CD4-positive, CD25-positive, alpha-beta regulatory T cell (primary cell): ENCODE measurements at regions not wholly inside any gene's neighbourhood (a gene's known extent, or its start where the extent isn't known, plus 50 kb on each side); places are given as distances from the start of the nearest gene placed in this dataset.
"Not testable (repeated sequence)": the region's sequence is repeated elsewhere in the genome, so short reads cannot be mapped to it uniquely, and the experiment has no call there.

Experiments
- ATAC-seq, 2 donors: fragments of 150-1000 bp; cut with Tn5 transposase; one replicate each; pipeline ENCODE4 v1.10.0; 2021; ENCODE audit warnings: low read depth in 2 of 2, moderate number of reproducible peaks in 2 of 2, moderate library complexity in 1 of 2
- DNase-seq, 3 donors: peaks; one replicate each; pipeline versions ENCODE4 v3.0.0 to v3.0.0-alpha.2; 2012 to 2022; ENCODE audit warnings: mixed read lengths in 1 of 3
- H3K27ac ChIP-seq: one replicate; pipeline ENCODE4 v1.7.0; 2013; ENCODE audit warnings: mild to moderate bottlenecking, low read length; ENCODE audit not compliant: insufficient read depth, poor library complexity, severe bottlenecking
- H3K27me3 ChIP-seq: one replicate; pipeline ENCODE4 v1.7.0; 2013; ENCODE audit warnings: low read length; ENCODE audit not compliant: control insufficient read depth, insufficient read depth
- H3K36me3 ChIP-seq: one replicate; pipeline ENCODE4 v1.7.0; 2013; ENCODE audit warnings: mild to moderate bottlenecking, low read length, moderate library complexity; ENCODE audit not compliant: control insufficient read depth, insufficient read depth
- H3K4me1 ChIP-seq: 2 replicates; pipeline ENCODE4 v1.7.0; 2013; ENCODE audit warnings: mild to moderate bottlenecking, low read length; ENCODE audit not compliant: insufficient read depth, control insufficient read depth, poor library complexity, severe bottlenecking
- H3K4me3 ChIP-seq: one replicate; pipeline ENCODE4 v1.7.0; 2013; ENCODE audit warnings: low read depth, mild to moderate bottlenecking, low read length, moderate library complexity
- H3K9me3 ChIP-seq, 2 experiments: 1 replicate in 1 of 2; 2 replicates in 1 of 2; pipeline ENCODE4 v1.7.0; 2013; ENCODE audit warnings: low read length in 2 of 2, mild to moderate bottlenecking in 1 of 2, moderate library complexity in 1 of 2; ENCODE audit not compliant: control insufficient read depth in 2 of 2
- H3K27ac Mint-ChIP-seq, 3 donors: one replicate each; pipeline ENCODE4 v1.8.0; 2020 to 2022; ENCODE audit warnings: mild to moderate bottlenecking in 3 of 3, mixed read lengths in 3 of 3, moderate library complexity in 2 of 3
- H3K27me3 Mint-ChIP-seq: one replicate; pipeline ENCODE4 v1.8.0; 2022; ENCODE audit warnings: mild to moderate bottlenecking, mixed read lengths
- H3K36me3 Mint-ChIP-seq: one replicate; pipeline ENCODE4 v1.8.0; 2020; ENCODE audit warnings: mixed read lengths
- H3K4me1 Mint-ChIP-seq, 4 donors: one replicate each; pipeline ENCODE4 v1.8.0; 2020 to 2022; ENCODE audit warnings: mixed read lengths in 4 of 4, mild to moderate bottlenecking in 1 of 4
- H3K4me3 Mint-ChIP-seq, 4 donors: one replicate each; pipeline ENCODE4 v1.8.0; 2020 to 2022; ENCODE audit warnings: mild to moderate bottlenecking in 4 of 4, mixed read lengths in 4 of 4, moderate library complexity in 3 of 4
- H3K9me3 Mint-ChIP-seq, 7 donors: one replicate each; pipeline ENCODE4 v1.8.0; 2020 to 2022; ENCODE audit warnings: mixed read lengths in 7 of 7, mild to moderate bottlenecking in 3 of 7, moderate library complexity in 2 of 7

DNA sequence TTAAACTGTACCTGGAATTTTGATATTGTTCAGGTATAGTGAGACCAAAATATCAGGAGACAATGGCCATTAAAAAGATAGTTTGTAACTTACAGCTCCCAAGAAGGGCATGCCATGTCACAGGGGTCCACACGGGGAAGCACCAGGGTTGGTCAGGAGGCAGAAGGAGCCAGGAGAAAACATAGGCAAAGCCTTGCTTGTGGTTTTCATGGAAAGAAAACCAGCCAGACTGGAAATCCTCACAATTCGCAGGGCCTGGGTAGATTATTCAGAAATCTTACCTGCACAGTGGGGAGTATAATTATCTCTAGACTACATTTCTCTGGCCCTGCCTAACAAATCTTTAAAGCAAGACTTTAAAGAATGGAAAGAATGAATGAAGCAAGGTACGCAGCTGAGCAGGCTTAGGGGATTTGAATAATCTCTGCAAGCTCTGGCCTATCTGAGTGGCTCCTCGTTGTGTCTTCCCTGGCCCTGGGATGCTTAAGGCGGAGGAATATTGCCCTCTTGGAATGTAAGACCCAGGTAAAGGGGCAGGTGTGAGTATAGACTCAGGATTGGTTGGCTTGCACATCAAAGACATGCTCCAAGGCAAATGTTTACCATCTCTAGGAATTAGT, 66.9 kb upstream of the CDC42EP3 start:
- DNase-seq (no peak), ATAC-seq (no peak)
- H3K4me1 ChIP-seq = no peaks in the 10 kb centered on the region
- no peaks in the 10 kb centered on the region for H3K9me3 ChIP-seq
- Mint-ChIP-seq H3K27ac (no peak overlapping the region), H3K4me3 (no peak overlapping the region), H3K9me3 (peaks cover 0 to 2% (median 0%) of the 10 kb centered on the region in 7 donors), H3K36me3 (no peaks in the 10 kb centered on the region), H3K4me1 (no peaks in the 10 kb centered on the region), H3K27me3 (no peaks in the 10 kb centered on the region)
- no peak overlapping the region for H3K27ac ChIP-seq
- no peak overlapping the region for H3K4me3 ChIP-seq
- no peaks in the 10 kb centered on the region for H3K27me3 ChIP-seq
- H3K36me3 ChIP-seq = no peaks in the 10 kb centered on the region

GRCh38 chr2:37739153-37739552, 67.7 kb upstream of the CDC42EP3 start:
- H3K27ac ChIP-seq = no peak overlapping the region
- Mint-ChIP-seq H3K36me3 (no peaks in the 10 kb centered on the region), H3K27ac (no peak overlapping the region), H3K4me1 (no peaks in the 10 kb centered on the region), H3K9me3 (peaks cover 0 to 2% (median 0%) of the 10 kb centered on the region in 7 donors), H3K4me3 (no peak overlapping the region), H3K27me3 (no peaks in the 10 kb centered on the region)
- no peaks in the 10 kb centered on the region for H3K36me3 ChIP-seq
- ATAC-seq (no peak), DNase-seq (no peak)
- no peaks in the 10 kb centered on the region for H3K9me3 ChIP-seq
- no peak overlapping the region for H3K4me3 ChIP-seq
- H3K4me1 ChIP-seq = no peaks in the 10 kb centered on the region
- no peaks in the 10 kb centered on the region for H3K27me3 ChIP-seq

- Mint-ChIP-seq H3K9me3 (peaks cover 0 to 2% (median 0%) of the 10 kb centered on the region in 7 donors), H3K27me3 (no peaks in the 10 kb centered on the region), H3K27ac (peak overlapping the region in 1 of 3 donors; percentile 24), H3K4me1 (no peaks in the 10 kb centered on the region), H3K4me3 (no peak overlapping the region), H3K36me3 (no peaks in the 10 kb centered on the region)
- no peaks in the 10 kb centered on the region for H3K27me3 ChIP-seq
- H3K27ac ChIP-seq = no peak overlapping the region
- DNase-seq (no peak), ATAC-seq (no peak)
- no peaks in the 10 kb centered on the region for H3K4me1 ChIP-seq
- H3K36me3 ChIP-seq = no peaks in the 10 kb centered on the region
- H3K9me3 ChIP-seq = no peaks in the 10 kb centered on the region
- no peak overlapping the region for H3K4me3 ChIP-seq
Observed at GRCh38 chr2:37740164-37740739, 68.8 kb upstream of the CDC42EP3 start.

DNA sequence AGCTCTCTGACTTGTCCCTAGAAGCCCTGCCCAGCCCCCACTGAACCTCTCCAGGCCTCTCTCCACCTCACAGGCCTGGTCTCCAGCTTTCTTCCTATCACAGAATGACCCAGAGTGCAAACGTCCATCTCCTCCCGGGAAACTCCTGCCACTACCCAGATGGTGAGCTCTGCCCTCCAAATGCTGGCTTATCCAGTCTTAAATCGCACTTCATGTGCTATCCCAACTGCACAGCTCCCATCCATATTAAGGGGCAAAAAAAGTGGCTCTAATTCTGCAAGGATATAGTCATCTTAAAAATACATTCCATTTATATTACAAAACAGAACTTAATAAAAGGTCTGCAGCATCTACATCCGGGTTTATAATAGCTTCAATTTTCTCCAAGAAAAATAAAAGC, 70.8 kb upstream of the CDC42EP3 start:
- H3K27ac Mint-ChIP-seq = no peak overlapping the region
- ATAC-seq (no peak), DNase-seq (no peak)
- Histone ChIP-seq H3K36me3 (no peaks in the 10 kb centered on the region), H3K27ac (no peak overlapping the region), H3K4me1 (no peaks in the 10 kb centered on the region), H3K9me3 (no peaks in the 10 kb centered on the region), H3K4me3 (no peak overlapping the region), H3K27me3 (no peaks in the 10 kb centered on the region)
- H3K4me1 Mint-ChIP-seq = peaks cover 0 to 2% (median 0%) of the 10 kb centered on the region in 4 donors
- no peaks in the 10 kb centered on the region for H3K36me3 Mint-ChIP-seq
- H3K9me3 Mint-ChIP-seq = peaks cover 0 to 2% (median 0%) of the 10 kb centered on the region in 7 donors
- no peaks in the 10 kb centered on the region for H3K27me3 Mint-ChIP-seq
- no peak overlapping the region for H3K4me3 Mint-ChIP-seq

DNA sequence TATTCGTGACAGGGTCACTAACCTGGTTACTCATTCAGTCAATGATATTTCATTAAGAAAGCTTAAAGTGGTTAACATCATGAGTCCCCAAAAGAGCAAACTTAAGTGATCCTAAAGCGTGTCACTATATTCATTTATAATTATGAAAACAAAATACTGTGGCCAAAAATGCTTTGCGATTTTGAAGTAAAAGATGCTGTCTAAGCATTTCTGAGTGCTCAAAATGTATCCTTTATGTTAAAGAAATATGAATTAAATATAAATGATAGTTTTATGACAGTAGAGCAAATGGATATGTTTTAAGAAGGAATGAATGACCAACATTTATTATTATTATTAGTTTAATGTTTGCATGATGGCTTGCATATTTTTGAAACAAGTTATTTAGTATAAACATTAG, 72.6 kb upstream of the CDC42EP3 start:
- H3K27ac ChIP-seq = no peak overlapping the region
- H3K4me1 Mint-ChIP-seq = peaks cover 0 to 6% (median 0%) of the 10 kb centered on the region in 4 donors
- no peak overlapping the region for H3K27ac Mint-ChIP-seq
- no peaks in the 10 kb centered on the region for H3K36me3 ChIP-seq
- no peaks in the 10 kb centered on the region for H3K4me1 ChIP-seq
- H3K9me3 ChIP-seq = no peaks in the 10 kb centered on the region
- ATAC-seq (no peak), DNase-seq (no peak)
- no peaks in the 10 kb centered on the region for H3K27me3 ChIP-seq
- H3K9me3 Mint-ChIP-seq = peaks cover 0 to 2% (median 0%) of the 10 kb centered on the region in 7 donors
- H3K4me3 Mint-ChIP-seq = no peak overlapping the region
- peaks cover 5% of the 10 kb centered on the region for H3K27me3 Mint-ChIP-seq
- no peak overlapping the region for H3K4me3 ChIP-seq
- no peaks in the 10 kb centered on the region for H3K36me3 Mint-ChIP-seq

GRCh38 chr2:37744961-37745360, 73.5 kb upstream of the CDC42EP3 start:
- H3K4me1 Mint-ChIP-seq, H3K27ac Mint-ChIP-seq, H3K9me3 Mint-ChIP-seq: not testable (repeated sequence)

GRCh38 chr2:37746011-37746410, 74.6 kb upstream of the CDC42EP3 start:
- not testable (repeated sequence) for H3K4me3 Mint-ChIP-seq, H3K4me1 Mint-ChIP-seq, ATAC-seq, H3K27ac ChIP-seq, H3K27me3 Mint-ChIP-seq, H3K9me3 ChIP-seq, H3K4me1 ChIP-seq, DNase-seq, H3K27me3 ChIP-seq, H3K4me3 ChIP-seq, H3K27ac Mint-ChIP-seq, H3K9me3 Mint-ChIP-seq, H3K36me3 Mint-ChIP-seq, H3K36me3 ChIP-seq

More at GRCh38 chr2:37744961-37745360, 73.5 kb upstream of the CDC42EP3 start:
- H3K36me3 ChIP-seq, H3K27ac ChIP-seq, H3K36me3 Mint-ChIP-seq, H3K4me3 ChIP-seq, H3K27me3 ChIP-seq, H3K27me3 Mint-ChIP-seq, H3K4me1 ChIP-seq, DNase-seq, ATAC-seq, H3K4me3 Mint-ChIP-seq, H3K9me3 ChIP-seq: not testable (repeated sequence)

GRCh38 chr2:37746883-37747282, 75.4 kb upstream of the CDC42EP3 start:
- Histone ChIP-seq H3K27me3 (no peaks in the 10 kb centered on the region), H3K9me3 (no peaks in the 10 kb centered on the region), H3K4me1 (no peaks in the 10 kb centered on the region), H3K4me3 (no peak overlapping the region), H3K36me3 (no peaks in the 10 kb centered on the region), H3K27ac (no peak overlapping the region)
- Mint-ChIP-seq H3K27me3 (peaks cover 9% of the 10 kb centered on the region), H3K27ac (no peak overlapping the region), H3K4me1 (peaks cover 0 to 6% (median 0%) of the 10 kb centered on the region in 4 donors), H3K36me3 (no peaks in the 10 kb centered on the region), H3K4me3 (no peak overlapping the region), H3K9me3 (peaks cover 0 to 6% (median 0%) of the 10 kb centered on the region in 7 donors)
- no peak for DNase-seq
- no peak for ATAC-seq
